CD8-positive, alpha-beta memory T cell (primary cell): ENCODE measurements at regions not wholly inside any gene's neighbourhood (a gene's known extent, or its start where the extent isn't known, plus 50 kb on each side); places are given as distances from the start of the nearest gene placed in this dataset.
A peak's percentile ranks its signal among the peaks of the same experiment; 100 is the strongest.

Experiments
- CTCF ChIA-PET: fragments of 350-600 bp; sonication (Branson Sonifier 250); formaldehyde crosslinking; loops from one replicate; lab custom pipeline; 2021; ENCODE audit warnings: antibody characterized with exemption; lab: Charles Lee
- POLR2A ChIA-PET: fragments of 350-600 bp; sonication (Branson Sonifier 250); formaldehyde crosslinking; loops from one replicate; lab custom pipeline; 2021; ENCODE audit warnings: antibody characterized with exemption; lab: Charles Lee
- DNase-seq, 5 donors: peaks; one replicate each; pipeline versions ENCODE4 v3.0.0 to v3.0.0-alpha.2; 2020 to 2022; ENCODE audit warnings: mixed read lengths in 1 of 5
- H3K27ac ChIP-seq: one replicate; pipeline ENCODE4 v1.7.0; 2013; ENCODE audit warnings: low read depth, mild to moderate bottlenecking, low read length, moderate library complexity
- H3K27me3 ChIP-seq: 2 replicates; pipeline ENCODE4 v1.7.0; 2013; ENCODE audit warnings: low read length, mild to moderate bottlenecking; ENCODE audit not compliant: insufficient read depth, poor library complexity, severe bottlenecking
- H3K36me3 ChIP-seq: 2 replicates; pipeline ENCODE4 v1.7.0; 2013; ENCODE audit warnings: mild to moderate bottlenecking, low read length, moderate library complexity; ENCODE audit not compliant: insufficient read depth
- H3K4me1 ChIP-seq: 2 replicates; pipeline ENCODE4 v1.7.0; 2013; ENCODE audit warnings: mild to moderate bottlenecking, low read length, moderate library complexity; ENCODE audit not compliant: insufficient read depth
- H3K4me3 ChIP-seq: 2 replicates; pipeline ENCODE4 v1.7.0; 2013; ENCODE audit warnings: mild to moderate bottlenecking, low read length
- H3K9me3 ChIP-seq: 2 replicates; pipeline ENCODE4 v1.7.0; 2013; ENCODE audit warnings: mild to moderate bottlenecking, low read length
- H3K27ac Mint-ChIP-seq, 8 donors: one replicate each; pipeline ENCODE4 v1.8.0; 2020 to 2021; ENCODE audit warnings: mixed read lengths in 8 of 8, mild to moderate bottlenecking in 6 of 8, inconsistent platforms in 3 of 8, moderate library complexity in 3 of 8
- H3K27me3 Mint-ChIP-seq, 2 donors: one replicate each; pipeline ENCODE4 v1.8.0; 2020 to 2021; ENCODE audit warnings: mixed read lengths in 2 of 2, mild to moderate bottlenecking in 1 of 2, moderate library complexity in 1 of 2
- H3K36me3 Mint-ChIP-seq, 3 donors: one replicate each; pipeline ENCODE4 v1.8.0; 2020 to 2021; ENCODE audit warnings: mixed read lengths in 3 of 3, inconsistent platforms in 1 of 3, mild to moderate bottlenecking in 1 of 3
- H3K4me1 Mint-ChIP-seq, 3 donors: one replicate each; pipeline ENCODE4 v1.8.0; 2020 to 2021; ENCODE audit warnings: mixed read lengths in 3 of 3, inconsistent platforms in 1 of 3, mild to moderate bottlenecking in 1 of 3
- H3K4me3 Mint-ChIP-seq, 7 donors: one replicate each; pipeline ENCODE4 v1.8.0; 2020 to 2021; ENCODE audit warnings: mixed read lengths in 7 of 7, mild to moderate bottlenecking in 6 of 7, moderate library complexity in 4 of 7, inconsistent platforms in 2 of 7
- H3K9me3 Mint-ChIP-seq, 5 donors: one replicate each; pipeline ENCODE4 v1.8.0; 2020 to 2022; ENCODE audit warnings: mixed read lengths in 5 of 5, mild to moderate bottlenecking in 3 of 5, moderate library complexity in 2 of 5, inconsistent platforms in 1 of 5

GRCh38 chr12:41799671-41800070 is 345.0 kb downstream of the GXYLT1 start:
- no peaks in the 10 kb centered on the region for H3K4me1 Mint-ChIP-seq

DNA sequence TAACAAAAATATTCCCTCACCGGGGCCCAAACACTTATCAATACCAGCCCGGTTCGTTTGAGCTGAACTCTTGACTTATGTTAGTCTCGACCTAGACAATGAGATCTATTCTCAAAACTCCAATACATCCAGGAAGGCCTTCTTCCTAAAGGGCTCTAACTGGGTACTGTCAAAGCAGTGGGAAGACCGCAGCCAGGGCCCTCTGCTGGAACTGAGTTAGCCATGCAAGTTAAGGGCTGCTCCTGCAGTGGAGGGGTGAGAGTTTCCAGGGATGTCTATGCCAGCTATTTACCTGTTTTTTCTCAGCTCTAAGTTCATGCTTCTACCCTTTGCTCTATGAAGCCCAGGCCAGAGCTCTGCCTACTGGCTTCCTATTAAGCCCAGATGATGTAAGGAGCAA is 348.8 kb downstream of the GXYLT1 start:
- no peak for DNase-seq
- CTCF ChIA-PET = no interaction called here

More at GRCh38 chr12:41799671-41800070, 345.0 kb downstream of the GXYLT1 start:
- Mint-ChIP-seq H3K4me3 (no peak overlapping the region), H3K27ac (no peak overlapping the region), H3K9me3 (no peaks in the 10 kb centered on the region), H3K27me3 (peaks cover 0 to 2% of the 10 kb centered on the region in 2 donors), H3K36me3 (no peaks in the 10 kb centered on the region)
- H3K4me3 ChIP-seq = no peak overlapping the region
- H3K27me3 ChIP-seq = no peaks in the 10 kb centered on the region
- H3K9me3 ChIP-seq = no peaks in the 10 kb centered on the region
- H3K4me1 ChIP-seq = no peaks in the 10 kb centered on the region
- no peak overlapping the region for H3K27ac ChIP-seq
- ChIA-PET POLR2A (no interaction called here), CTCF (no interaction called here)
- DNase-seq = no peak
- H3K36me3 ChIP-seq = no peaks in the 10 kb centered on the region

GRCh38 chr12:41795051-41795600 is 349.5 kb downstream of the GXYLT1 start:
- H3K27me3 Mint-ChIP-seq = peaks cover 0 to 2% of the 10 kb centered on the region in 2 donors
- H3K9me3 ChIP-seq = no peaks in the 10 kb centered on the region
- H3K27ac Mint-ChIP-seq = no peak overlapping the region
- no peaks in the 10 kb centered on the region for H3K4me1 ChIP-seq
- H3K36me3 Mint-ChIP-seq = no peaks in the 10 kb centered on the region
- POLR2A ChIA-PET = no interaction called here
- H3K36me3 ChIP-seq = no peaks in the 10 kb centered on the region
- no peak overlapping the region for H3K27ac ChIP-seq
- H3K4me1 Mint-ChIP-seq = no peaks in the 10 kb centered on the region
- H3K4me3 ChIP-seq = no peak overlapping the region
- no peak for DNase-seq
- peaks cover 0 to 13% (median 8%) of the 10 kb centered on the region in 5 donors for H3K9me3 Mint-ChIP-seq
- H3K4me3 Mint-ChIP-seq = no peak overlapping the region
- no peaks in the 10 kb centered on the region for H3K27me3 ChIP-seq
- CTCF ChIA-PET = no interaction called here

More for the DNA sequence above, 348.8 kb downstream of the GXYLT1 start:
- Mint-ChIP-seq H3K4me3 (no peak overlapping the region), H3K27ac (no peak overlapping the region), H3K36me3 (no peaks in the 10 kb centered on the region), H3K27me3 (peaks cover 0 to 2% of the 10 kb centered on the region in 2 donors), H3K9me3 (peaks cover 0 to 11% (median 4%) of the 10 kb centered on the region in 5 donors), H3K4me1 (no peaks in the 10 kb centered on the region)
- H3K9me3 ChIP-seq = no peaks in the 10 kb centered on the region
- no peak overlapping the region for H3K4me3 ChIP-seq
- H3K27ac ChIP-seq = no peak overlapping the region
- H3K4me1 ChIP-seq = no peaks in the 10 kb centered on the region
- H3K27me3 ChIP-seq = no peaks in the 10 kb centered on the region
- POLR2A ChIA-PET = no interaction called here
- no peaks in the 10 kb centered on the region for H3K36me3 ChIP-seq

DNA sequence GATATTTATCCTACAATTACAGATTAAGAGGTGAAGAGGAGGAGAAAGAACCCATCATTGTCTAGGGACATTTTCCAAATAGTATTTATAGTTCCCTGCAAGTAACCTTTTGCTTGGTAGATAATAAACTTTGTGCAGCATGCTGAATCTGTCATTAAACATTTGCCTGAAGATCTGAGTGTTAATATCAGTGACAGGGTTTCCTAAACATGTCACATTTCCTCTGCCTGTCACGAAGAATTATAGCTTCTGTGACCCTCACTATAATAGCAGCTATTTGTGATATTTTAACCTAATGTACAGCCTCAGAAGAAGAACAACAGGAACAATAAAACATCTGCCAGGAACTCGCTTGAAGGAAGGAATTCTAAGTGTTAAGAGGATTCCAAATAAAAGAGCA is 350.3 kb downstream of the GXYLT1 start:
- Mint-ChIP-seq H3K36me3 (no peaks in the 10 kb centered on the region), H3K4me1 (no peaks in the 10 kb centered on the region), H3K4me3 (no peak overlapping the region), H3K27me3 (peaks cover 0 to 4% of the 10 kb centered on the region in 2 donors), H3K27ac (no peak overlapping the region), H3K9me3 (peaks cover 0 to 14% (median 11%) of the 10 kb centered on the region in 5 donors)
- DNase-seq = no peak
- ChIA-PET POLR2A (no interaction called here), CTCF (no interaction called here)
- no peaks in the 10 kb centered on the region for H3K4me1 ChIP-seq
- no peaks in the 10 kb centered on the region for H3K27me3 ChIP-seq
- no peak overlapping the region for H3K27ac ChIP-seq
- no peak overlapping the region for H3K4me3 ChIP-seq
- no peaks in the 10 kb centered on the region for H3K9me3 ChIP-seq
- no peaks in the 10 kb centered on the region for H3K36me3 ChIP-seq

DNA sequence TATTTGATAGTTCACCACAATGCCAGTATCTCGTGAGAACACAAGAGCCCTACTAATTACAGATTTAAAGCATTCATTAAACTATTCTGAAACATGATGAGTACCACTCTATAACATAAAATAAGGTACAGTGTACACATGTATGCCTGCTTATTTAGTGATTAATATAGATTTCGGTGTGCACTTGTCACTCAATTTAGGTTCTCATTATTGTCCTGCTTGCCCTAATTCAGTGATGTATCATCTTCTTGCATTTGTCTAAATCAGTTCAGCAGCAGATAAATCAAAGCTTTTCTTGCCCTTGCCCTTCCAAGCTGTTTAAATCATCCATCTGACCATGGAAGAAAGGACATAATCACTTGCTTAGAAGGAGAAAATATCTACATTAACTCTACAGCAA is 359.7 kb downstream of the GXYLT1 start:
- peaks cover 0 to 3% of the 10 kb centered on the region in 2 donors for H3K27me3 Mint-ChIP-seq
- no peak overlapping the region for H3K27ac ChIP-seq
- H3K9me3 ChIP-seq = no peaks in the 10 kb centered on the region
- no peak overlapping the region for H3K4me3 ChIP-seq
- peaks cover 3% of the 10 kb centered on the region for H3K27me3 ChIP-seq
- no peaks in the 10 kb centered on the region for H3K36me3 ChIP-seq
- no peaks in the 10 kb centered on the region for H3K4me1 Mint-ChIP-seq
- H3K9me3 Mint-ChIP-seq = peaks cover 0 to 5% (median 3%) of the 10 kb centered on the region in 5 donors
- no peak overlapping the region for H3K27ac Mint-ChIP-seq
- POLR2A ChIA-PET = no interaction called here
- no peaks in the 10 kb centered on the region for H3K36me3 Mint-ChIP-seq
- no peaks in the 10 kb centered on the region for H3K4me1 ChIP-seq
- DNase-seq = no peak
- CTCF ChIA-PET = no interaction called here
- no peak overlapping the region for H3K4me3 Mint-ChIP-seq

DNA sequence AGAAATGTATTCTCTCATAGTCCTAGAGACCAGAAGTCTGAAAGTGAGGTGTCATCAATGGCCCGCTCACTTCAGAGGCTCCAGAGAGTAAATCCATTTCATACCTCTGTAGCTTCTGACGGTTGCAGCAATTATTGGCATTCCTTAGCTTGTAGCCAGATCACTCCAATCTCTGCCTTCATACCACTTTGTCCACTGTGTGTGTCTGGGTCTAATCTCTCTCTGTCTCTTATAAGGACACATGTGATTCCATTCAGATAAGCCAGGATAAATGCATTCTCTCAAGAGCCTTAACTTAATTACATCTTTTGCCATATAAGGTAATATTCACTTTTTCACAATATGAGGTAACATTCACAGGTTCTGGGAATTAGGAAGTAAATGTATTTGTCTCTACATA is 365.7 kb downstream of the GXYLT1 start:
- POLR2A ChIA-PET = no interaction called here
- no peak overlapping the region for H3K4me3 ChIP-seq
- Mint-ChIP-seq H3K4me3 (no peak overlapping the region), H3K36me3 (no peaks in the 10 kb centered on the region), H3K9me3 (no peaks in the 10 kb centered on the region), H3K27me3 (peaks cover 0 to 2% of the 10 kb centered on the region in 2 donors), H3K27ac (no peak overlapping the region), H3K4me1 (no peaks in the 10 kb centered on the region)
- no peaks in the 10 kb centered on the region for H3K27me3 ChIP-seq
- no peak for DNase-seq
- H3K4me1 ChIP-seq = no peaks in the 10 kb centered on the region
- CTCF ChIA-PET = no interaction called here
- H3K9me3 ChIP-seq = no peaks in the 10 kb centered on the region
- H3K36me3 ChIP-seq = no peaks in the 10 kb centered on the region
- H3K27ac ChIP-seq = no peak overlapping the region

GRCh38 chr12:41777064-41777790 is 367.4 kb downstream of the GXYLT1 start:
- Mint-ChIP-seq H3K4me3 (no peak overlapping the region), H3K27ac (peak overlapping the region in 1 of 8 donors; percentile 38), H3K27me3 (peaks cover 0 to 2% of the 10 kb centered on the region in 2 donors), H3K4me1 (no peaks in the 10 kb centered on the region), H3K9me3 (peaks cover 0 to 4% (median 0%) of the 10 kb centered on the region in 5 donors), H3K36me3 (no peaks in the 10 kb centered on the region)
- H3K36me3 ChIP-seq = no peaks in the 10 kb centered on the region
- POLR2A ChIA-PET = no interaction called here
- no peak overlapping the region for H3K27ac ChIP-seq
- no peaks in the 10 kb centered on the region for H3K9me3 ChIP-seq
- H3K4me3 ChIP-seq = no peak overlapping the region
- CTCF ChIA-PET = no interaction called here
- no peak for DNase-seq
- H3K4me1 ChIP-seq = no peaks in the 10 kb centered on the region
- no peaks in the 10 kb centered on the region for H3K27me3 ChIP-seq

- no peak overlapping the region for H3K27ac Mint-ChIP-seq
- no peaks in the 10 kb centered on the region for H3K27me3 Mint-ChIP-seq
- Histone ChIP-seq H3K9me3 (no peaks in the 10 kb centered on the region), H3K4me1 (no peaks in the 10 kb centered on the region), H3K27me3 (no peaks in the 10 kb centered on the region), H3K27ac (no peak overlapping the region), H3K4me3 (no peak overlapping the region), H3K36me3 (no peaks in the 10 kb centered on the region)
- ChIA-PET CTCF (no interaction called here), POLR2A (no interaction called here)
- H3K9me3 Mint-ChIP-seq = peaks cover 0 to 5% (median 0%) of the 10 kb centered on the region in 5 donors
- H3K36me3 Mint-ChIP-seq = no peaks in the 10 kb centered on the region
- no peak for DNase-seq
- H3K4me3 Mint-ChIP-seq = no peak overlapping the region
- no peaks in the 10 kb centered on the region for H3K4me1 Mint-ChIP-seq
Measured at GRCh38 chr12:41772478-41772877, 372.2 kb downstream of the GXYLT1 start.
